OCI-LY1 (cell line): ENCODE measurements at regions not wholly inside any gene's neighbourhood (a gene's known extent, or its start where the extent isn't known, plus 50 kb on each side); places are given as distances from the start of the nearest gene placed in this dataset.

Source experiments
- EZH2 ChIP-seq: fragments of 200-600 bp; sonication (generic), shearing (Covaris generic); IDR thresholded peaks from 2 replicates; pipeline ENCODE4 v1.8.0; 2017; ENCODE audit warnings: borderline replicate concordance, mixed run types, mild to moderate bottlenecking, antibody characterized with exemption, low read length, moderate library complexity, mixed read lengths
- TF ChIP-seq, protein P1 (sequence below): fragments of 200-600 bp; sonication (generic), shearing (Covaris generic); IDR thresholded peaks from 2 replicates; pipeline ENCODE4 v1.5.1; 2017; ENCODE audit warnings: mild to moderate bottlenecking, antibody characterized with exemption, low read length, moderate library complexity, mixed read lengths

DNA sequence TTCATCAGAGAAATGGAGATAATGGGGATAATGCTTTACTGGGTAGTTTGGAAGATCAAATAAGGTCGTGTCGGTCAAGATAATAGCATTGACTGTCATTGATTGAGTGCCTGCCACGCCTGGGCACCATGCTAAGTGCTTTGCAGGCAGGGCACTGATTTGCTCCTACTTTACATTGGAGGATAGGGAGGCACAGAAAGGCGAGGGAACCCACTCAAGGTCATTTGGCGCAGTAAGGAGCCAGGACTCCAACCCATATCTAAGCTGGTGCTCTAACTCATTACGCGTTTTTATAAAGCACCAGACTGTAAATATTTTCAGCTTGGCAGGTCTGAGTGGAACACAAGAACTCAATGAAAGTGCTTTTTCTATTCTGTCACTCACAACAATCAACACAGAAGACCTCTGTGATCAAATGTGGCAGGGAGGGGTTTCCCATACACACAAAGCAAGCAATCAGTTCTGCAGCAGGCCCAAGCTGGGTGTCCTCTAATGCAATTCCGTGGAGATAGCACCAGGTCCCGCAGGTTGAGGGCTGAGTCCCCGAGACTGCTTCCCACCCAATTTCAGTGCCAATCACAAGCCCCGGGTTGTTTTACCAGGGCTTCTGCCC is 373.6 kb downstream of the CDH26 start:
- TF ChIP-seq, protein P1, sequence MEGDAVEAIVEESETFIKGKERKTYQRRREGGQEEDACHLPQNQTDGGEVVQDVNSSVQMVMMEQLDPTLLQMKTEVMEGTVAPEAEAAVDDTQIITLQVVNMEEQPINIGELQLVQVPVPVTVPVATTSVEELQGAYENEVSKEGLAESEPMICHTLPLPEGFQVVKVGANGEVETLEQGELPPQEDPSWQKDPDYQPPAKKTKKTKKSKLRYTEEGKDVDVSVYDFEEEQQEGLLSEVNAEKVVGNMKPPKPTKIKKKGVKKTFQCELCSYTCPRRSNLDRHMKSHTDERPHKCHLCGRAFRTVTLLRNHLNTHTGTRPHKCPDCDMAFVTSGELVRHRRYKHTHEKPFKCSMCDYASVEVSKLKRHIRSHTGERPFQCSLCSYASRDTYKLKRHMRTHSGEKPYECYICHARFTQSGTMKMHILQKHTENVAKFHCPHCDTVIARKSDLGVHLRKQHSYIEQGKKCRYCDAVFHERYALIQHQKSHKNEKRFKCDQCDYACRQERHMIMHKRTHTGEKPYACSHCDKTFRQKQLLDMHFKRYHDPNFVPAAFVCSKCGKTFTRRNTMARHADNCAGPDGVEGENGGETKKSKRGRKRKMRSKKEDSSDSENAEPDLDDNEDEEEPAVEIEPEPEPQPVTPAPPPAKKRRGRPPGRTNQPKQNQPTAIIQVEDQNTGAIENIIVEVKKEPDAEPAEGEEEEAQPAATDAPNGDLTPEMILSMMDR, result no peak
- no peak for TF ChIP-seq EZH2
